GM21423 (cell line): ENCODE measurements at regions not wholly inside any gene's neighbourhood (a gene's known extent, or its start where the extent isn't known, plus 50 kb on each side); places are given as distances from the start of the nearest gene placed in this dataset.

Experiments used
- ATAC-seq: cut with Tn5 transposase; IDR thresholded peaks from one replicate; pipeline ENCODE4 v1.9.1; 2021; ENCODE audit warnings: mild to moderate bottlenecking, moderate library complexity; ENCODE audit not compliant: unreplicated experiment

DNA sequence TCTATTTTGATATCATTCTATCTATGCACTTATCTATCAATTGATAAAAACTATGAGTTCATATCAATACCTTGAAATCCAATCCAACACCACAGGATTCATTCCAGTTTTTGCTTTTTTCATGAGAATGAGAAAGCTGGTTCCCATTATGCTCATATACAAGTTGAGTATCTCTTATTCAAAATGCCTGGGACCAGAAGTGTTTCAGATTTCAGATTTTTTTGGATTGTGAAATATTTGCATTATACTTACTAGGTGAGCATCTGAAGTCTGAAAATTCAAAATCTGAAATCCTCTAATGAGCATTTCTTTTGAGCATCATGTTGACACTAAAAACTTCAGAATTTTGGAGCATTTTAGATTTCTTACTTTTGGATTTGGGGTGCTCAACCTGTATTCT lies 67.8 kb upstream of the DCBLD2 start:
- no peak for ATAC-seq

DNA sequence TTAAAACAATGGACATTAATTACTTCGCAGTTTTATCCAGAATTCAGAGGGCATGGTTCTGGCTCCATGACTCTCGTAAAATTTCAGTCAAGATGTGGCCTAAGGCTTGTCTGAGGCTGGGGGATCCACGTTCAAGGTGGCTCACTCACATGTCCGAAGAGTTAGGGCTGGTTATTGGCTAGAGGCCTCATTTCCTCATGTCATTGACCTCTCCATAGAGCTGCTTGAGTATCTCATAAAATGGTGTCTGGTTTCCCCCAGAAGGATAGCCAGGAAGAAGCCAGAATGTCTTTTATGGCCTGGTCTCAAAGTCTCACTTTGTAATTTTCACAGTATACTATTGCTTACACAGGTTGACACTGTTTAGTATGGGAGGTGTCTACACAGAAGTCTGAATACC lies 67.3 kb upstream of the DCBLD2 start:
- no peak for ATAC-seq

DNA sequence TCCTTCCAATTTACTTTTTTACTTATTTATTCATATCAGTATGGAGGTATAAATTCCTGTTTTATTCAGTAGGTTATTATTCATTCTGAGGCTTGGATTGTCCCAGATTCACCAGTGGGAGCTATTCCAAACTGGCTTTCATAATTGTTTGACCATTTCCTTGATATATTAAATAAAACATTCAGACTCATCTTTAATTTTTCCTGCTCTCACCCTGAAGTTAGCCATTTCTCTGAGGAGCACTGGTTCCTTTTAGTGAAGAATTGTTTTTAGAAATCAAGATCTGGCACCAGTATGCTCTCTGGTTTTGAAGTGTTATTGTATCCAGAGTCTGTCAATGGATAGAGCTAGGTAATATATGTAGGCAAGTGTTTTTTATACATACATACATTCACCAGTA lies 66.9 kb upstream of the DCBLD2 start:
- ATAC-seq, result no peak

DNA sequence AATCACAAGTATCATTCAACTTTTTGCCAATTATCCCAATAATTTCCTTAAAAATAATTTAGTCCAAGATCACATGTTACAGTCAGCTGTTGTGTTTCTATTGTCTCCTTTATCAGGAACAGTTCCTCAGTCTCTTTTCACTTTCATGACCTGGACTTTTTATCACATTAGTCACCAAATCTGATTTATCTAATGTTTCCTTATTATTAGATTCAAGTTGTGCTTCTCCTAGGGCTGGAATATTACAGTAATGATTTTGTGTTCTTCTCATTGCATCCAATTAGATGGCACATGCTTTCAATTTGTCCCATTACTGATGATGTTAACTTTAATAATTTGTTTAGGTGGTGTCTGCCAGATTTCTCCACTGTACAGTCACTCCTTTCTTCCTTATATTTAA lies 66.3 kb upstream of the DCBLD2 start:
- ATAC-seq, result no peak

DNA sequence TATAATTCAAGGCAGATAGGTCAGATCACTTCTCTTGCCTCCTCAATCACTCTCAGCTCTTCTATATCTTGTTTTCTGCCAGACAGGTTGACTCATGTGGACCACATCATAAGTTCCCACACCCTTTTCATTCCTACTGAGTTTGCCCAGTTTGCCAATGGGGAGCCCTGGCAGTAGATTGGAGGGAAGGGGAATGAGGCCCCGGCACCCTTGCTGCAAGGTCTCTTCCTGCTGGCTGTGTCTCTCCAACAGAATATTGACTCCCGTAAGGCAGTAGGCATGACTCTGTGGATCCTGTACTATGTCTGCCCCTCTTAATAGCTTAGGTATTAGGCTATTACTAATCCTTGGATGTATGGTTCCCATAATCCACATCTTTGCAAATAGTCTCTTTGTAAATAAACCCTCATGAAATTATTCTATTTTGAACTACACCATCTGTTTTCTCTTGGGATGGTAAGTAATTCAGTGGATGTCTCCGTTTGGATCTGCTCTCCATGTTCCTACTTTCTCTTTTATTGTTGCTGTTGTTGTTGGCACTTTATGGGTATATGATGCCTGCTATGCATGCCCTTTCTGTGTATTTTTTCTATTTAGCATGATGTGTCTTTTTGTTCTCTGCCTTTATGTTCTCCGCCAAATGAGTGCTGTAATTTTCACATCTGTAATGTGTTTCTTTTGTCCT lies 65.5 kb upstream of the DCBLD2 start:
- ATAC-seq, result no peak

DNA sequence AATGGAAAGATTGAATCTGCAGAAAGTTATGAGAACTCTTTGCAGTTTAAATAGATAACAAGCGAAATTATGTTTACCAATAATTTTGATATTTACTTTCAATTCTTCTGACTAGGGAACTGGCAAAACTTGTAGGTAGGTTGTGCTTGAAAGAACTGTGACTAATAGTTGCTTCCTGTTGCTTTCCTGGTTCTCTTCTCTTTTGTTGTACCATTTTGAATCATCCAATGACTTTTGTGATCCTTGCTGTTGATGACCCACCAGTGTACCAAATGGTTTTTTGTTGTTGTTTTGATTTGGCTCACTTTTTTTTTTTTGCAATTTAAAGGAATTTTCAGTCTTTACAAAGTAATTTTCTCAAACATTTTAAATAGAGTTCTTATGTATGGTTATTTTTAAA lies 64.9 kb upstream of the DCBLD2 start:
- no peak for ATAC-seq

DNA sequence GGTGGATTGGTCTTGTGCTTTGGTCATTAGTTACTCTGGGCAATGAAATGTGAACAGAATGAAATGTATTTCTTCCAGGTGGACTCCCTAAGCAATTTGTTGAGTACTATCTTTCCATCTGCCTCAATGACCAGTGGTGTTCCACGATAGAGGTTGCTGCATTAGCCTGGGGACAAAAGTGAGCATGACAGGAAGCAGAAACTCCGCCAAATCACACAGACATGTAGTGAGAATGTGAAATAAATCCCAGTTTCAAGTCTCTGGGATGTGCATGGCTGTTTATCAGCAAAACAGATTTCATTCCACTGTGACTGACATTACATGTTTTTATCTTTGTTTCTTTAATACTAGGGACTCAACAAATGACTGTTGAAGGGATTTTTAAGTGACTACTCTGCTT lies 63.3 kb upstream of the DCBLD2 start:
- ATAC-seq, result no peak

DNA sequence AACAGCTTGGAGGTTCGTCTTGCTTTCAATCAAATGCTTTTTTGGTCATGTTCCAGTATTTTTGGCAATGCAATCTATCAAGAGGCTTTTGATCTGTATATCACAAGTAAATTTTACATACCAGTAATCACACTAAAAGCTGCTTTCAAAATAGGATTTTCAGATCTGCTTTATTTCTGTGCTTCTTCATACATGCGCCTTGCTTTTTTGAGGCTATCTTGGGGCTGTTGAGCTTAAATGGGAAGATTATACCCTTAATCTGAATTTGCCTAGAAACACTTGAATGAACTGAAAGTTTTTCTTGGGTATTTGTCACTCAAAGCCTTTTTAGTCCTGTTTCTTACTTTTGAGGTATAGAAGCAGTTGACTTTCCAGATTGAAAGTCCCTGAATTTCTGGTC lies 62.1 kb upstream of the DCBLD2 start:
- ATAC-seq, result no peak

DNA sequence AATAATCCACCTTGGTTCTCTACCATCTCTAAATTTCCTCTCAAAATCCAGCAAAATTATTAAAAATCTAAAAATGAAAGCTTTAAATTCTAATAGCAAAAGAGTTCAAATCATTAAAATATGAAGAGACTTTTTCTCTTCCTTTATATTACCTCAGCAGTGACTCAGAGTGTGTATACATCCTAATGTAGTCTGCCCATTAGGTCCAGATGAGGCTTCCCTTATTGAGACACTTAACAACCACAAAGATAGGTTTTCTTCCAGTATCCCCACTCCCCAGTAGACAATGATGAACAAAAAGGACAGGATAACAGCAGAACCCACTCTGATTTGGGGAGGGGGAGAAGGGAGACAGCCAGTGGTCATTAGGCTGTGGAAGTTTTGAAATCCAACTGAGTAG lies 61.5 kb upstream of the DCBLD2 start:
- no peak for ATAC-seq

DNA sequence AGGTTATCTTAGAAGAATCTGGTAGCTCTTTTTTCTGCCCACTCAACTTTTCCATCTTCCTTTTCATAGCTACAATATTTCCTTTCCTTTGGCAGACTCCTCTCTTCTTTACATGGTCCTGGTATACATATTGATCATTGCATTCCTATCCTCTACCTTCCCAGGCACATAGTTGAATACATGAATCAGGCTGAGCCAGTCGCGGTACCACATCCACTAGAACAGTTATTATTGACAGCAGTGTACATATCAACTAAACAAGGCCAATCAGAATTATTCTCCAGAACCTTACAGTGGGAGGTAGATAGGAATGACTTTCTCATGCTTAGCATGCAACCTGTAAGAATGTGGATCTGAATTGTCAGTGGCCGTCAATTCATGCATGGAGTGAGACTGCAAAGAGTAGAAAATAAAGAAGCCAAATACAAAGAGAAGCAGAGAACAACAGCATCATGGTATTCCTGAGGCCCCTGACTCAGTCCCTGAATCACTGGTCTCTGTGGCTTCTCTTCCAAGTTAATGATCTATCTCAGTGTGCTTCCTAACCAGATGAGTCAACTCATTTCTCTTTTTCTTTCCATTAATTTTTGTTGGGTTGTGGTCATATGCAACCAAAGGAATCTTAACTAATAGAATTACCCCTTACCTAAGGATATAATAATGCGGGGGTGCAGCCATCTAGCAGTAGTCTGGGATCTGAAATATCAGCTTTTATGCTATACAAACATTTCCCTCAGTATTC lies 60.9 kb upstream of the DCBLD2 start:
- ATAC-seq, result peak; percentile 48

DNA sequence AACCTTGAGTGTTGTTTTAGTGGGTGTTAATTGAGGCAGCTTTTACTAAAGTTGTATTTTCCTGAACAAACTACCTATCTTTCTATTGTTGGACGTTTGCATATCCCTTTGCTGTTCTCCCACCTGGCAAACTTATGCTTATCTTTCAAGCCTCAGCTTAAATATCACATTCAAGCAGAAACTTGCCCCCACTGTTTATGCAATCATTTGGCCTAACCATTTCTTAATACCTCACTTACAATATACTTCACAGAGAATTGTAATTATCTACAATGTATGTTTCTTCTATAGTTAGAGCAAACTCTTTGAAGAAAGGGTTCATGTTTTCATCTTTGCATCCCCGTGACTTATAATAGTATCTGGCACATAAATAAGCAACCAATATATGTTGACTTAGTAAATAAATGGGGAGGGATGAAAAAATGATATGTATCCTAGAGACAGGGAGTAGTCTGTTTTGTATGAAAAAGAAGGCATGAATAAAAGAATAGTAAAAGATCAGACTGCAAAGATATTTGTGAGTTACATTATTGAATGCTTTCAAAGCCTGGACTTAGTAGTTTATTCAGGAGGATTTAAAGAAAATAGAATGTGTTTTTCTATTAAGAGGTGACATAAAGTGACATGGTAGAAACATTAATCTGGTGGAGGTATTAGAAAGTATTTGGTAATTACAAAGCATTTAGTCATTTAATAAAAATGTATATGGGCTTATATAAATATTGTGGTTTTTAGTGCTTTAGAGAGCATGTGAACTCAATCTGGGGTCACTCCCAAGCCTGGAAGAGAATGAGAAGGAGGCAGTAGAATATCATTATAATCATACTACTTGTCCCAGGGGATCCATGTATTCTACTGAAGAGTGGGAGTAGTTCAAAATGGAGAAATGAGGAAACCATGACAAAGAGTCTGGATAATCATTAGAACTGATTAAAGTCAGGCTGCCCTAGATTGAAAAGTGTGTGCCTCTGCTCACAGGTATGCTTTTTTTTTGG lies 60.0 kb upstream of the DCBLD2 start:
- ATAC-seq, result no peak

DNA sequence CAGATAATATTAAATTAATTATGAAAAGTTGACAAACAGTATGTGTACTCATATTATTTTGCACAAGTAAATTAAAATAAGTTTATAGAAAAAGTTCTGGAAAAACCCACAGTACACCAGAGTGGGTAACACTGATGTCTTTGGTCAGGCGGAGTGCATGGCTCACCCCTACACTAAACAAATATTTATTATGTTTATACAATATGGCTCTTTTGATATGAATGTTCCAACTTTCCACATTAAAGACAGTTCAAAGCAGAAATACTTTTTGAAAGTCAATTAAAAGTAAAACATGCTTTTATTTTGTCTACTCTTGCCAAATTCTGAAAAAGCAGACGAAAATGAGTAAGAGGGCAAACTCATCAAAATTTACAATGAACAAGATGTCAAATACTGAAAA lies 56.2 kb upstream of the DCBLD2 start:
- ATAC-seq, result no peak

DNA sequence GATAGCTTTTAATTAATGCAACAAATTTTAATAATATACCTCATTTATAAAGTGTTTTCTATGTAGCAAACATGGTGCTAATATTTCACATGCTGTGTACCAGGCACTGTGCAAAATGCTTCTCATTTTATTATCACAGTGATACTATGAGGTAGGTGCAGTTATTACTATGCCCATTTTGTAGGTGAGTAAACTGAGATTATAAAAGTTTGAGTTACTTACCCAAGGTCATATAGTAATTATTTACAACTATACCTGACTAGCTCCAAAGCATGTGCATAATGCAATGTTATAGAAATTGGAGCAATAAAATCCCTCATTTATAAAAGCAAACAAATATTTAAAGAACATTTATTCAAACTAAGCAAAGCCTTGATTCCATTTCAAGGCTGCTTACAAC lies 54.5 kb upstream of the DCBLD2 start:
- no peak for ATAC-seq

DNA sequence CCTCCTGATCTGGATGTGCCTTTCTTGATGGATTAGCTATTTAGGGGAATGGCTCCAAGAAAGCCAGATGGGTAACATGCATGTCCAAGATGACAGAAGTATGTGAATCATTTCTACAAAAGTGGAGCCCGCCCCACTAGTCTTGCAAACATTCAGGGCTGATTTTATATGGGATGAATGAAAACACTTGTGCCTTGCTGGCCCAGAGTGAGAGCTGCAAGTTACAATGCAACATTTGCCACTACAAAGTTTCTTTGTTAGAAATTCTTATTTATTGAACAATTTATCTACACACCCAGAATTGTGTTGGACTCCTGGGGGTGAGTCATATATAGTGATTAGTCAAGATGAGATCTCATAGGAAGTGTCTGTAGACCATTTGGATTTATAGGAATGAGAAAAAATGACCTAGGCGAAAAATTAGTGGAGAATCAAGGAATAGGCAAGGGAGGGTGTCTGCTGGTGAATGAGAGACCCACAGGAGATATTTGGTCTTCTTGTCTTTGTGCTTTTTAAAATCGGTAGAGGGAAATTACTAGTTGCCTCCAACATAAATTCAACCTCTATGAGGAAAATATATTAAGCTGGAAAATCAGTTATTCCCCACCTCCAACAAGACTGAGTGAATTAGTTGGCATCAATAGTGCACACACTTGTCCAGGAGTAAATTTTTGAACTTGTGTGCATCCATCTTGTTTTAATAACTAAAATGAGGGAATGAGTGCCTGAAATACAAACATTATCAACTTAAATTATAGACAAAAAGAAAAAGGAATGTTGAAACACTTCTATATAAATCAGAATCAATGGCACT lies 53.5 kb upstream of the DCBLD2 start:
- no peak for ATAC-seq

DNA sequence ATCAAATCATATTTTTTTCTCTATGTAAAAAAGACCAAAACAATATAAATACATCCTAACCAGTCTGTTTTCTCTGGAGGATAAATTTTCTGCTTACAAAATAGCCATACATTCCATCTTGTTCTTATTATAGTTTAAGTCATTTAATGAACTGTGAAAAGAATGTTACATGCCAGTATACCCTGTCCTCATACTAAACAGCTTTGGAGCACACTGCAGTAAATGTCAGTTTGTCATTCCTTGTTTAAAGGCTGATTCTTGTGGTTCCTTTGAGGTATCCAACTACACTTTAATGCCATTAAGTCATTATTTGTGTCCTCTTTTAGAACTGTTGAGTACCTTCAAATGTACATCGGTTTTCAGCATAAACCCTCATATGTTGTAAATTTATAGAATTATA lies 52.7 kb upstream of the DCBLD2 start:
- no peak for ATAC-seq

DNA sequence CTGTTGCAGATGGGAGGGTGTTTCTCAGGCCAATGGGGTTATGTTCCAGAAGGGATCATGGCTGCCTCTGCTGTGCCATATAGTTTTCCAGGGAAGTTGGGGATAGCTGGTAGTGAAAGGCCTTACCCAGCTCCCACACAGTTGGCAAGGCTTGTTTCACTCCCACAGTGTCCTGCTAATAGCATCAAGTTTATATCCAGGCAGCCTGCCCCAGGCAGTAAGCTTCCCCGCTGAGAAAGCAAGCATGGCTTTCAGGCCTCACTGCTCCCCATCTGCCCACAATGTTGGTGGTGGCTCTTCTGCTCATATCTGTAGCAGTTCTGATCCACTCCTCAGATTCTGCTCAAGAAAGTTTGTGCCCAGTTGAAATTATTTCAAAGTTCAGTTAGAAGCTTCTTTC lies 50.9 kb upstream of the DCBLD2 start:
- no peak for ATAC-seq
